H9 (cell line): ENCODE measurements at regions not wholly inside any gene's neighbourhood (a gene's known extent, or its start where the extent isn't known, plus 50 kb on each side); places are given as distances from the start of the nearest gene placed in this dataset.

Experiments
- DNase-seq: peaks from one replicate; pipeline ENCODE4 v3.0.0-alpha.2; 2017
- H2AFZ ChIP-seq: one replicate; pipeline ENCODE4 v1.6.1; 2013; ENCODE audit warnings: mild to moderate bottlenecking, low read length, control low read depth, moderate library complexity
- H2AK5ac ChIP-seq: 2 replicates; pipeline ENCODE4 v1.6.1; 2013; ENCODE audit warnings: low read length, control low read depth, mixed read lengths; ENCODE audit not compliant: insufficient read length
- H2BK120ac ChIP-seq: one replicate; pipeline ENCODE4 v1.6.1; 2013; ENCODE audit warnings: low read depth, mild to moderate bottlenecking, low read length, control low read depth, inconsistent platforms; ENCODE audit not compliant: poor library complexity, severe bottlenecking
- H2BK12ac ChIP-seq: 2 replicates; pipeline ENCODE4 v1.6.1; 2013; ENCODE audit warnings: low read length, control low read depth, mixed read lengths, low read depth; ENCODE audit not compliant: insufficient read length
- H2BK15ac ChIP-seq: 2 replicates; pipeline ENCODE4 v1.6.1; 2013; ENCODE audit warnings: low read depth, low read length, control low read depth
- H2BK20ac ChIP-seq: one replicate; pipeline ENCODE4 v1.6.1; 2013; ENCODE audit warnings: low read depth, mild to moderate bottlenecking, low read length, control low read depth, inconsistent platforms; ENCODE audit not compliant: poor library complexity, severe bottlenecking
- H2BK5ac ChIP-seq: 2 replicates; pipeline ENCODE4 v1.6.1; 2013; ENCODE audit warnings: low read length, control low read depth, mixed read lengths; ENCODE audit not compliant: insufficient read length
- H3K14ac ChIP-seq: 2 replicates; pipeline ENCODE4 v1.6.1; 2013; ENCODE audit warnings: low read length, control low read depth; ENCODE audit not compliant: insufficient read depth
- H3K18ac ChIP-seq: 2 replicates; pipeline ENCODE4 v1.6.1; 2013; ENCODE audit warnings: low read depth, mild to moderate bottlenecking, mixed read lengths, low read length, control low read depth; ENCODE audit not compliant: insufficient read length
- H3K23ac ChIP-seq: 2 replicates; pipeline ENCODE4 v1.6.1; 2013; ENCODE audit warnings: low read length, control low read depth, mixed read lengths, low read depth; ENCODE audit not compliant: insufficient read length
- H3K23me2 ChIP-seq: 2 replicates; pipeline ENCODE4 v1.6.1; 2013; ENCODE audit warnings: low read depth, mild to moderate bottlenecking, mixed read lengths, low read length, control low read depth; ENCODE audit not compliant: insufficient read length, poor library complexity, severe bottlenecking
- H3K27ac ChIP-seq: 2 replicates; pipeline ENCODE4 v1.5.1; 2013; ENCODE audit warnings: low read length, control low read depth, mixed read lengths, low read depth; ENCODE audit not compliant: insufficient read length
- H3K27me3 ChIP-seq: 2 replicates; pipeline ENCODE4 v1.6.1; 2013; ENCODE audit warnings: low read length, control low read depth, inconsistent platforms; ENCODE audit not compliant: insufficient read depth
- H3K4ac ChIP-seq: 2 replicates; pipeline ENCODE4 v1.6.1; 2013; ENCODE audit warnings: low read depth, mild to moderate bottlenecking, control low read depth, inconsistent platforms, low read length, moderate library complexity
- H3K4me1 ChIP-seq: 2 replicates; pipeline ENCODE4 v1.6.1; 2013; ENCODE audit warnings: low read length, control low read depth, inconsistent platforms; ENCODE audit not compliant: insufficient read depth
- H3K4me2 ChIP-seq: 2 replicates; pipeline ENCODE4 v1.6.1; 2013; ENCODE audit warnings: low read length, control low read depth, mixed read lengths; ENCODE audit not compliant: insufficient read length, insufficient read depth
- H3K56ac ChIP-seq: 2 replicates; pipeline ENCODE4 v1.6.1; 2013; ENCODE audit warnings: low read depth, mild to moderate bottlenecking, mixed read lengths, low read length, control low read depth; ENCODE audit not compliant: insufficient read length
- H3K79me1 ChIP-seq: 2 replicates; pipeline ENCODE4 v1.6.1; 2013; ENCODE audit warnings: low read depth, mild to moderate bottlenecking, moderate library complexity, low read length, control low read depth, inconsistent platforms; ENCODE audit not compliant: insufficient read depth, poor library complexity, severe bottlenecking
- H3K79me2 ChIP-seq: 2 replicates; pipeline ENCODE4 v1.6.1; 2013; ENCODE audit warnings: low read length, control low read depth, inconsistent platforms; ENCODE audit not compliant: insufficient read depth
- H3K9ac ChIP-seq: 2 replicates; pipeline ENCODE4 v1.6.1; 2013; ENCODE audit warnings: low read length, control low read depth, mixed read lengths; ENCODE audit not compliant: insufficient read length; ENCODE audit errors: extremely low read depth
- H3K9me3 ChIP-seq: one replicate; pipeline ENCODE4 v1.6.1; 2013; ENCODE audit warnings: low read depth, low read length, inconsistent platforms; ENCODE audit not compliant: control insufficient read depth
- H3T11ph ChIP-seq: one replicate; pipeline ENCODE4 v1.6.1; 2013; ENCODE audit warnings: mild to moderate bottlenecking, low read length, control low read depth, inconsistent platforms
- H4K20me1 ChIP-seq: one replicate; pipeline ENCODE4 v1.6.1; 2013; ENCODE audit not compliant: control insufficient read depth, insufficient read length, insufficient read depth
- H4K5ac ChIP-seq: 2 replicates; pipeline ENCODE4 v1.6.1; 2013; ENCODE audit warnings: low read depth, mild to moderate bottlenecking, mixed read lengths, low read length, control low read depth; ENCODE audit not compliant: insufficient read length
- H4K8ac ChIP-seq: replicated peaks from 2 replicates; pipeline ENCODE4 v1.6.1; 2013; ENCODE audit warnings: low read length, control low read depth, mixed read lengths, low read depth; ENCODE audit not compliant: insufficient read length
- H4K91ac ChIP-seq: 2 replicates; pipeline ENCODE4 v1.6.1; 2013; ENCODE audit warnings: low read depth, mild to moderate bottlenecking, moderate library complexity, mixed read lengths, low read length, control low read depth; ENCODE audit not compliant: insufficient read length
- H3K27ac Mint-ChIP-seq, 3 experiments: 2 replicates in 2 of 3; 3 replicates in 1 of 3; pipeline ENCODE4 v1.8.0; 2020 to 2021; ENCODE audit warnings: mixed read lengths in 3 of 3, mild to moderate bottlenecking in 1 of 3, moderate library complexity in 1 of 3
- H3K27me3 Mint-ChIP-seq: 2 replicates; pipeline ENCODE4 v1.8.0; 2021; ENCODE audit warnings: low read depth, mild to moderate bottlenecking, moderate library complexity, mixed read lengths
- H3K36me3 Mint-ChIP-seq, 3 experiments: 2 replicates in 2 of 3; 3 replicates in 1 of 3; pipeline ENCODE4 v1.8.0; 2020 to 2021; ENCODE audit warnings: low read depth in 3 of 3, mixed read lengths in 3 of 3; ENCODE audit not compliant: insufficient read depth in 1 of 3
- H3K4me1 Mint-ChIP-seq, 2 experiments: 2 replicates each; pipeline ENCODE4 v1.8.0; 2020; ENCODE audit warnings: mixed read lengths in 2 of 2
- H3K4me3 Mint-ChIP-seq, 2 experiments: 2 replicates in 1 of 2; 3 replicates in 1 of 2; pipeline ENCODE4 v1.8.0; 2020 to 2021; ENCODE audit warnings: mild to moderate bottlenecking in 2 of 2, mixed read lengths in 2 of 2, moderate library complexity in 1 of 2
- H3K9me3 Mint-ChIP-seq, 2 experiments: 2 replicates in 1 of 2; 3 replicates in 1 of 2; pipeline ENCODE4 v1.8.0; 2020; ENCODE audit warnings: mild to moderate bottlenecking in 2 of 2, mixed read lengths in 2 of 2, moderate library complexity in 1 of 2
- WGBS: extraction: QIAGEN DNeasy Blood & Tissue Kit; methylation state at CpG from one replicate; pipeline ENCODE4 v1.1.7; 2013; ENCODE audit warnings: missing lambda C conversion rate, low lambda C conversion rate, mixed read lengths; ENCODE audit not compliant: insufficient read length; ENCODE audit errors: extremely low coverage; 5-methylcytosine and 5-hydroxymethylcytosine counted together
- TF ChIP-seq, protein P1 (sequence below): fragments of 200-600 bp; sonication (generic); conservative IDR thresholded peaks from 3 replicates; pipeline ENCODE4 v1.8.0; 2021; ENCODE audit warnings: antibody characterized with exemption, mild to moderate bottlenecking

DNA sequence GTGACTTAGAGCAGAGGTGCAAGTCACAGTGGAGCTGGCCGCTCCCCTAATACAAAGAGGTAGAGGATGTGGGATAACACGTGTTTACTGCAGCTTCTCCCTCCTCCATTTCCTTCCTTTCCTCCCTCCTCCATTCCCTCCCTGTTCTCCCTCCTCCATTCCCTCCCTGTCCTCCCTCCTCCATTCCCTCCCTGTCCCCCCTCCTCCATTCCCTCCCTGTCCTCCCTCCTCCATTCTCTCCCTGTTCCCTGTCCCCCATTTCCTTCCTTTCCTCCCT, 124.0 kb downstream of the CRYAA start:
- H3K23ac ChIP-seq = no peak overlapping the region
- no peaks in the 10 kb centered on the region for H3K79me2 ChIP-seq
- no peak overlapping the region for H4K91ac ChIP-seq
- no peak overlapping the region for H3K56ac ChIP-seq
- no CpG with 5 or more reads among the region's 2 CpGs for WGBS
- H3K4ac ChIP-seq = no peak overlapping the region
- Mint-ChIP-seq H3K9me3 (no peaks in the 10 kb centered on the region), H3K4me3 (no peak overlapping the region), H3K4me1 (peaks cover 6 to 8% of the 10 kb centered on the region in 2 experiments; a peak in 3 of 4 replicates), H3K27me3 (peaks cover 1% of the 10 kb centered on the region; the same call in 1 of the 2 replicates), H3K36me3 (no peaks in the 10 kb centered on the region), H3K27ac (no peak overlapping the region)
- no peak overlapping the region for H2BK15ac ChIP-seq
- H3K9ac ChIP-seq = no peak overlapping the region
- TF ChIP-seq, protein P1, sequence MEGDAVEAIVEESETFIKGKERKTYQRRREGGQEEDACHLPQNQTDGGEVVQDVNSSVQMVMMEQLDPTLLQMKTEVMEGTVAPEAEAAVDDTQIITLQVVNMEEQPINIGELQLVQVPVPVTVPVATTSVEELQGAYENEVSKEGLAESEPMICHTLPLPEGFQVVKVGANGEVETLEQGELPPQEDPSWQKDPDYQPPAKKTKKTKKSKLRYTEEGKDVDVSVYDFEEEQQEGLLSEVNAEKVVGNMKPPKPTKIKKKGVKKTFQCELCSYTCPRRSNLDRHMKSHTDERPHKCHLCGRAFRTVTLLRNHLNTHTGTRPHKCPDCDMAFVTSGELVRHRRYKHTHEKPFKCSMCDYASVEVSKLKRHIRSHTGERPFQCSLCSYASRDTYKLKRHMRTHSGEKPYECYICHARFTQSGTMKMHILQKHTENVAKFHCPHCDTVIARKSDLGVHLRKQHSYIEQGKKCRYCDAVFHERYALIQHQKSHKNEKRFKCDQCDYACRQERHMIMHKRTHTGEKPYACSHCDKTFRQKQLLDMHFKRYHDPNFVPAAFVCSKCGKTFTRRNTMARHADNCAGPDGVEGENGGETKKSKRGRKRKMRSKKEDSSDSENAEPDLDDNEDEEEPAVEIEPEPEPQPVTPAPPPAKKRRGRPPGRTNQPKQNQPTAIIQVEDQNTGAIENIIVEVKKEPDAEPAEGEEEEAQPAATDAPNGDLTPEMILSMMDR = no peak
- no peak overlapping the region for H2AK5ac ChIP-seq
- H4K5ac ChIP-seq = no peak overlapping the region
- H3K27ac ChIP-seq = no peak overlapping the region
- H2BK120ac ChIP-seq = no peak overlapping the region
- no peaks in the 10 kb centered on the region for H3K4me1 ChIP-seq
- no peak overlapping the region for H2AFZ ChIP-seq
- no peaks in the 10 kb centered on the region for H4K20me1 ChIP-seq
- no peak overlapping the region for H3K14ac ChIP-seq
- H2BK5ac ChIP-seq = no peak overlapping the region
- H3K18ac ChIP-seq = no peak overlapping the region
- no peak overlapping the region for H3K4me2 ChIP-seq
- no peak overlapping the region for H4K8ac ChIP-seq
- H3K79me1 ChIP-seq = no peaks in the 10 kb centered on the region
- H3K9me3 ChIP-seq = no peaks in the 10 kb centered on the region
- no peak for DNase-seq
- no peaks in the 10 kb centered on the region for H3K23me2 ChIP-seq
- H2BK12ac ChIP-seq = no peak overlapping the region
- H3K27me3 ChIP-seq = no peaks in the 10 kb centered on the region
- no peak overlapping the region for H3T11ph ChIP-seq
- no peak overlapping the region for H2BK20ac ChIP-seq
